HG03378 (cell line): ENCODE measurements at regions not wholly inside any gene's neighbourhood (a gene's known extent, or its start where the extent isn't known, plus 50 kb on each side); places are given as distances from the start of the nearest gene placed in this dataset.
"Not testable (repeated sequence)": the region's sequence is repeated elsewhere in the genome, so short reads cannot be mapped to it uniquely, and the experiment has no call there.

Source experiments
- ATAC-seq: cut with Tn5 transposase; IDR thresholded peaks from one replicate; pipeline ENCODE4 v1.9.1; 2021; ENCODE audit warnings: mild to moderate bottlenecking, moderate library complexity; ENCODE audit not compliant: unreplicated experiment

GRCh38 chr3:150248888-150249681 is 159.0 kb upstream of the TSC22D2 start:
- no peak for ATAC-seq

- peak; percentile 44 for ATAC-seq
Measured at GRCh38 chr3:150248116-150248887, 159.8 kb upstream of the TSC22D2 start.

GRCh38 chr3:150247441-150247840 is 160.7 kb upstream of the TSC22D2 start:
- no peak for ATAC-seq

GRCh38 chr3:150243466-150243865 is 164.6 kb upstream of the TSC22D2 start:
- ATAC-seq = no peak

GRCh38 chr3:150242220-150242936 is 165.7 kb upstream of the TSC22D2 start:
- no peak for ATAC-seq

GRCh38 chr3:150240891-150241290 is 167.2 kb upstream of the TSC22D2 start:
- no peak for ATAC-seq

GRCh38 chr3:150239766-150240165 is 168.3 kb upstream of the TSC22D2 start:
- ATAC-seq = no peak

GRCh38 chr3:150238995-150239619 is 169.0 kb upstream of the TSC22D2 start:
- ATAC-seq = no peak

GRCh38 chr3:150238048-150238802 is 169.9 kb upstream of the TSC22D2 start:
- no peak for ATAC-seq

GRCh38 chr3:150237490-150237889 is 170.6 kb upstream of the TSC22D2 start:
- no peak for ATAC-seq

- no peak for ATAC-seq
Measured at GRCh38 chr3:150236316-150237082, 171.6 kb upstream of the TSC22D2 start.

- no peak for ATAC-seq
Measured at GRCh38 chr3:150235799-150236198, 172.3 kb upstream of the TSC22D2 start.

- ATAC-seq = no peak
Measured at GRCh38 chr3:150232992-150233451, 175.1 kb upstream of the TSC22D2 start.

- ATAC-seq = no peak
Measured at GRCh38 chr3:150230037-150230436, 178.1 kb upstream of the TSC22D2 start.

GRCh38 chr3:150228626-150229025 is 179.5 kb upstream of the TSC22D2 start:
- not testable (repeated sequence) for ATAC-seq

GRCh38 chr3:150227839-150228238 is 180.3 kb upstream of the TSC22D2 start:
- ATAC-seq = no peak

GRCh38 chr3:150225986-150226385 is 182.1 kb upstream of the TSC22D2 start:
- ATAC-seq = no peak

GRCh38 chr3:150223558-150223957 is 184.5 kb upstream of the TSC22D2 start:
- ATAC-seq = no peak

- no peak for ATAC-seq
Measured at GRCh38 chr3:150222691-150223489, 185.2 kb upstream of the TSC22D2 start.
